H1 (cell line): ENCODE measurements at regions not wholly inside any gene's neighbourhood (a gene's known extent, or its start where the extent isn't known, plus 50 kb on each side); places are given as distances from the start of the nearest gene placed in this dataset.

ENCODE experiments used
- CTCF ChIA-PET: fragments of 300-600 bp; sonication (Branson Sonifier 250); formaldehyde crosslinking; loops from one replicate; lab custom pipeline; 2021; ENCODE audit not compliant: partially characterized antibody; lab: Charles Lee
- POLR2A ChIA-PET: fragments of 300-600 bp; sonication (Branson Sonifier 250); formaldehyde crosslinking; loops from one replicate; lab custom pipeline; 2021; ENCODE audit warnings: inconsistent platforms; ENCODE audit not compliant: partially characterized antibody; lab: Charles Lee
- DNase-seq, 2 experiments: peaks; one replicate each; pipeline versions ENCODE4 v3.0.0 to v3.0.0-alpha.2; 2010 to 2022; ENCODE audit warnings: low spot score in 2 of 2, low read depth in 1 of 2, mixed read lengths in 1 of 2
- FAIRE-seq: peaks from 2 replicates; lab custom pipeline; 2011; peaks lifted over from hg19 to GRCh38; lab: Jason Lieb, UNC
- H2AFZ ChIP-seq: 2 replicates; pipeline ENCODE4 v1.8.1; 2012; ENCODE audit warnings: low read length, inconsistent platforms
- H2AK5ac ChIP-seq: 2 replicates; pipeline ENCODE4 v1.6.1; 2013; ENCODE audit warnings: low read depth, low read length
- H2BK120ac ChIP-seq: replicated peaks from 2 replicates; pipeline ENCODE3; 2013; ENCODE audit warnings: low read depth, low read length, inconsistent platforms
- H2BK12ac ChIP-seq: 2 replicates; pipeline ENCODE4 v1.6.1; 2013; ENCODE audit warnings: low read depth, low read length
- H2BK15ac ChIP-seq: 2 replicates; pipeline ENCODE4 v1.6.1; 2013; ENCODE audit warnings: low read length
- H2BK20ac ChIP-seq: 2 replicates; pipeline ENCODE4 v1.6.1; 2013; ENCODE audit warnings: low read length
- H2BK5ac ChIP-seq: 2 replicates; pipeline ENCODE4 v1.6.1; 2013; ENCODE audit warnings: low read depth, low read length
- H3K14ac ChIP-seq: 2 replicates; pipeline ENCODE4 v1.6.1; 2013; ENCODE audit warnings: inconsistent platforms; ENCODE audit not compliant: insufficient read length
- H3K18ac ChIP-seq: 2 replicates; pipeline ENCODE4 v1.6.1; 2013; ENCODE audit warnings: low read length; ENCODE audit errors: extremely low read depth
- H3K23ac ChIP-seq: 2 replicates; pipeline ENCODE4 v1.6.1; 2013; ENCODE audit warnings: inconsistent platforms; ENCODE audit not compliant: insufficient read length
- H3K23me2 ChIP-seq: 2 replicates; pipeline ENCODE4 v1.6.1; 2013; ENCODE audit warnings: low read depth, low read length
- H3K27ac ChIP-seq: 2 replicates; pipeline ENCODE4 v1.6.1; 2011; ENCODE audit warnings: low read depth, low read length, inconsistent platforms
- H3K27me3 ChIP-seq, 4 experiments: replicated peaks in 1 of 4; 1 replicate in 1 of 4; 2 replicates in 3 of 4; pipeline versions ENCODE4 v1.6.1 to v1.8.1; 2011 to 2013; ENCODE audit warnings: low read length in 3 of 4, mild to moderate bottlenecking in 3 of 4, inconsistent platforms in 2 of 4, mixed read lengths in 2 of 4, moderate library complexity in 1 of 4; ENCODE audit not compliant: control insufficient read depth in 3 of 4, insufficient read depth in 3 of 4; ENCODE audit errors: extremely low read depth in 1 of 4
- H3K36me3 ChIP-seq, 4 experiments: 2 replicates each; pipeline versions ENCODE4 v1.6.1 to v1.8.1; 2011 to 2013; ENCODE audit warnings: mild to moderate bottlenecking in 4 of 4, low read length in 3 of 4, moderate library complexity in 2 of 4, control low read depth in 1 of 4, inconsistent platforms in 1 of 4; ENCODE audit not compliant: insufficient read depth in 4 of 4, control insufficient read depth in 2 of 4
- H3K4ac ChIP-seq: replicated peaks from 2 replicates; pipeline ENCODE3; 2013; ENCODE audit warnings: low read length, low read depth, mixed read lengths, inconsistent platforms; ENCODE audit not compliant: insufficient read length
- H3K4me1 ChIP-seq, 4 experiments: replicated peaks in 1 of 4; 1 replicate in 1 of 4; 2 replicates in 3 of 4; pipeline versions ENCODE4 v1.6.1 to v1.8.1; 2011 to 2013; ENCODE audit warnings: low read length in 3 of 4, inconsistent platforms in 2 of 4, mixed read lengths in 1 of 4; ENCODE audit not compliant: insufficient read depth in 4 of 4, control insufficient read depth in 3 of 4
- H3K4me2 ChIP-seq, 2 experiments: 2 replicates each; pipeline versions ENCODE4 v1.6.1 to v1.8.1; 2011 to 2013; ENCODE audit warnings: low read depth in 2 of 2, low read length in 2 of 2, control low read depth in 1 of 2, inconsistent platforms in 1 of 2, mild to moderate bottlenecking in 1 of 2; ENCODE audit not compliant: insufficient read depth in 1 of 2
- H3K4me3 ChIP-seq, 4 experiments: fragments of 200-600, 300-600 bp in 1 of 4; sonication (generic), shearing (Covaris generic), sonication (Bioruptor Twin) in 1 of 4; 2 replicates each; pipeline versions ENCODE4 v1.5.1 to v1.8.1; 2011 to 2016; ENCODE audit warnings: low read length in 4 of 4, low read depth in 3 of 4, control low read depth in 2 of 4, inconsistent platforms in 2 of 4, mild to moderate bottlenecking in 2 of 4, mixed read lengths in 1 of 4, moderate library complexity in 1 of 4; ENCODE audit not compliant: insufficient read depth in 2 of 4; ENCODE audit errors: extremely low read depth in 1 of 4
- H3K56ac ChIP-seq: replicated peaks from 2 replicates; pipeline ENCODE3; 2013; ENCODE audit warnings: low read depth, mild to moderate bottlenecking, mixed read lengths, low read length, inconsistent platforms; ENCODE audit not compliant: insufficient read length
- H3K79me1 ChIP-seq: 2 replicates; pipeline ENCODE4 v1.6.1; 2013; ENCODE audit warnings: low read depth, low read length, control low read depth
- H3K79me2 ChIP-seq, 2 experiments: 2 replicates each; pipeline versions ENCODE4 v1.6.1 to v1.8.1; 2012 to 2013; ENCODE audit warnings: low read length in 2 of 2, mild to moderate bottlenecking in 2 of 2, inconsistent platforms in 1 of 2; ENCODE audit not compliant: insufficient read depth in 2 of 2, control insufficient read depth in 1 of 2
- H3K9ac ChIP-seq, 4 experiments: replicated peaks in 1 of 4; 1 replicate in 1 of 4; 2 replicates in 3 of 4; pipeline versions ENCODE4 v1.6.1 to v1.8.1; 2011 to 2013; ENCODE audit warnings: low read depth in 3 of 4, low read length in 3 of 4, control low read depth in 2 of 4, mild to moderate bottlenecking in 2 of 4, moderate library complexity in 2 of 4, inconsistent platforms in 1 of 4; ENCODE audit errors: extremely low read depth in 1 of 4
- H3K9me3 ChIP-seq, 2 experiments: 2 replicates each; pipeline versions ENCODE4 v1.6.1 to v1.8.1; 2012 to 2013; ENCODE audit warnings: mild to moderate bottlenecking in 2 of 2, moderate library complexity in 2 of 2, control low read depth in 1 of 2, inconsistent platforms in 1 of 2, low read depth in 1 of 2, low read length in 1 of 2, mixed read lengths in 1 of 2; ENCODE audit not compliant: insufficient read depth in 2 of 2
- H4K20me1 ChIP-seq, 2 experiments: replicated peaks in 1 of 2; 2 replicates each; pipeline versions ENCODE3 to v1.8.1; 2011 to 2013; ENCODE audit warnings: inconsistent platforms in 2 of 2, low read length in 2 of 2, mild to moderate bottlenecking in 1 of 2; ENCODE audit not compliant: insufficient read depth in 2 of 2, control insufficient read depth in 1 of 2
- H4K5ac ChIP-seq: 2 replicates; pipeline ENCODE4 v1.6.1; 2013; ENCODE audit warnings: low read length, low read depth, mixed read lengths, inconsistent platforms; ENCODE audit not compliant: insufficient read length
- H4K8ac ChIP-seq: 2 replicates; pipeline ENCODE4 v1.8.0; 2013; ENCODE audit warnings: mild to moderate bottlenecking, moderate library complexity, low read length, inconsistent platforms; ENCODE audit not compliant: insufficient read depth; ENCODE audit errors: extremely low read depth
- H4K91ac ChIP-seq: replicated peaks from 2 replicates; pipeline ENCODE3; 2013; ENCODE audit warnings: low read length, mixed read lengths, inconsistent platforms; ENCODE audit not compliant: insufficient read length
- CHD2 ChIP-seq: IDR thresholded peaks from 2 replicates; pipeline ENCODE4 v1.6.1; 2012; ENCODE audit warnings: low read length, improper control_type of control experiment
- EZH2 ChIP-seq: fragments of 200-600 bp; sonication (generic); IDR thresholded peaks from 2 replicates; pipeline ENCODE4 v1.7.1; 2012; ENCODE audit warnings: low read depth, mild to moderate bottlenecking, moderate library complexity, low read length, inconsistent platforms; ENCODE audit not compliant: severe bottlenecking
- RFX5 ChIP-seq: IDR thresholded peaks from 2 replicates; pipeline ENCODE4 v1.6.1; 2011; ENCODE audit warnings: low read depth, low read length, improper control_type of control experiment, borderline replicate concordance
- WGBS, 2 experiments: shearing (Covaris generic) in 1 of 2; methylation state at CpG; one replicate each; pipeline versions ENCODE4 v1.1.6 to v1.1.7; 2013 to 2015; ENCODE audit warnings: low lambda C conversion rate in 2 of 2, mixed read lengths in 2 of 2, inconsistent platforms in 1 of 2, low coverage in 1 of 2, missing lambda C conversion rate in 1 of 2; ENCODE audit not compliant: insufficient replicate concordance in 2 of 2, insufficient coverage in 1 of 2, insufficient read length in 1 of 2; ENCODE audit errors: extremely low coverage in 1 of 2, missing lambda C conversion rate in 1 of 2; 5-methylcytosine and 5-hydroxymethylcytosine counted together

DNA sequence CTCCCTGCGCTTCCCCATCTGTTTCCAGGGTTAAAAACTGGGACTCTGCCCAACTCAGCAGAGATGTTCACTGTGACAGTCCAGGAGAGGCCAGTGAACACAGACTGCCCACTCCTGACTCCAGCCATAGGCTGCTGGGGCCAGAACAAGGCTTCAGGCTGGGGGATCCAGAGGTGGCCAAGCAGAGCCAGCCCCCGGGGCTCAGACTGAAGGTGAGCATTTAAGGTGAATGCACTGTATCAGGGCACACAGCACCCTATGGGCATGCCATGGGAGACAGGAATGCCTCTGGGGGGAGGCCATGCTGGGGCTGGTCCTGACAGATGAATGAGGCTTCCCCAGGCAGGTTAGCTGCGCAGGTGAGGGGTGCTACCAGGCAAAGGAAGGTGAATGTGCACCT is 96.4 kb downstream of the TUBA3C start:
- Histone ChIP-seq H2AK5ac (no peak overlapping the region), H3K9me3 (peaks cover 79 to 85% of the 10 kb centered on the region in 2 experiments)
- FAIRE-seq = no peak

More for the DNA sequence above, 96.4 kb downstream of the TUBA3C start:
- Histone ChIP-seq H3K23me2 (no peaks in the 10 kb centered on the region), H2AFZ (no peak overlapping the region), H2BK120ac (no peak overlapping the region), H3K27ac (no peak overlapping the region), H4K8ac (no peak overlapping the region), H3K27me3 (peaks cover 0 to 1% (median 0%) of the 10 kb centered on the region in 4 experiments; a peak in 1 of 7 replicates), H2BK12ac (no peak overlapping the region), H2BK20ac (no peak overlapping the region), H3K23ac (no peak overlapping the region), H3K56ac (no peak overlapping the region), H3K9ac (no peak overlapping the region), H3K14ac (no peak overlapping the region), H3K4me2 (no peak overlapping the region), H4K20me1 (no peaks in the 10 kb centered on the region), H2BK15ac (no peak overlapping the region), H4K91ac (no peak overlapping the region), H3K79me1 (no peaks in the 10 kb centered on the region), H4K5ac (no peak overlapping the region), H3K79me2 (no peaks in the 10 kb centered on the region), H2BK5ac (no peak overlapping the region), H3K4me1 (no peaks in the 10 kb centered on the region), H3K4me3 (no peak overlapping the region), H3K18ac (no peak overlapping the region), H3K4ac (no peak overlapping the region), H3K36me3 (no peaks in the 10 kb centered on the region)
- ChIA-PET POLR2A (no interaction called here), CTCF (no interaction called here)
- TF ChIP-seq EZH2 (no peak), CHD2 (no peak), RFX5 (no peak)
- no peak for DNase-seq
- 56% methylated on average over 3 of the region's 3 CpGs; no CpG with 5 or more reads in 1 of the 2 experiments for WGBS, 2 experiments
